ENCODE measurements at regions not wholly inside any gene's neighbourhood (a gene's known extent, or its start where the extent isn't known, plus 50 kb on each side); places are given as distances from the start of the nearest gene placed in this dataset.
"Not testable (repeated sequence)": the region's sequence is repeated elsewhere in the genome, so short reads cannot be mapped to it uniquely, and the experiment has no call there.

DNA sequence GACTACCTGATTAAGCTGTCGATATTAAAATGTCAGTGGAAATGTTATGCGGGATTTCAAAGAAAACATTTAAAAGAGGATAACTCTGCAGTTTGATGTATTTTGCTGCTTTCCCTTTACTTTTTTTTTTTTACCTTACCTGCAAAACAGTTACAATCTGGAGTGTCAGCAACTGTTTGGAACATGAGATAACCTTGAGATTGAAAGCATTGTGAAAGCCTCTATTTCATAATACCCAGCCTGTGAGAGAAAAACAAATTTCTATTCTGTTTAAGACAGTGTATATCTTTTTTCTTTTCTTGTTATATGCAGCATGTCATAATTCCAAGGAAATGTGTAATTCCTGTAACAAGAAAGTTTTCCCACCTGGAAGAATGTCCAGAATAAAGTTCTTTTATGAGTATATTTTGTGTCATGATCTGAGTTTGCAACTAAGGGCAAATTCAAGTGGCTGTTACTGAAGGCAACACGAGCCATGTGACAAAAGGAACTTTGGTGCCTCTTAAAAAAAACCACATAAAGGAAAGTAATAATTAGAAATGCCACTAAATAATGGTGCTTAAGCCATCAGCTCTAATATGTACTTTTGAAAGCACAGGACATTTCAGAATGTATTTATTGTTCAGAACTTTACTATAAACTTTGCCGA lies 297.0 kb upstream of the DSEL start:
- DNase-seq = no peak

- DNase-seq = no peak
Measured at GRCh38 chr18:67805261-67805660, 288.7 kb upstream of the DSEL start.

GRCh38 chr18:67794521-67794920 lies 278.0 kb upstream of the DSEL start:
- no peak for DNase-seq

- DNase-seq = no peak
Measured at GRCh38 chr18:67790527-67790926, 274.0 kb upstream of the DSEL start.

DNA sequence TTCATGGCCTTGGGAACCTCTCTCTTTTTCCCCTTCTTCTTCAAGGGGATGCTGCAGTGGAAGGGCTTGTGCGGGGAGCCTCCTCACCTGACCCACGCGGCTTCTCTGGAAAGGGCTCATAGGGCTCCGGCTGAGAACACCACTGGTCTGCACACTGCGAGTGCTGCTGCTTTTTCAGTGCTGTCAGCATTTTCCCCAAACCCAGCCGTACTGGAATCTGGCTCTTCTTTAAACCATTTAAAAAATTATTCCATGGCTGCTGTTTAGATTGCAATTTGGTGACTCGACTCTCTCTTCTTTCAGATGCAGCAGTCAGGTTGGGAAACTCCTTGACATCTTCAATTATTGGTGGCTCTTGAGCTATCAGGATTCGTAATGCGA lies 272.6 kb upstream of the DSEL start:
- DNase-seq = no peak

DNA sequence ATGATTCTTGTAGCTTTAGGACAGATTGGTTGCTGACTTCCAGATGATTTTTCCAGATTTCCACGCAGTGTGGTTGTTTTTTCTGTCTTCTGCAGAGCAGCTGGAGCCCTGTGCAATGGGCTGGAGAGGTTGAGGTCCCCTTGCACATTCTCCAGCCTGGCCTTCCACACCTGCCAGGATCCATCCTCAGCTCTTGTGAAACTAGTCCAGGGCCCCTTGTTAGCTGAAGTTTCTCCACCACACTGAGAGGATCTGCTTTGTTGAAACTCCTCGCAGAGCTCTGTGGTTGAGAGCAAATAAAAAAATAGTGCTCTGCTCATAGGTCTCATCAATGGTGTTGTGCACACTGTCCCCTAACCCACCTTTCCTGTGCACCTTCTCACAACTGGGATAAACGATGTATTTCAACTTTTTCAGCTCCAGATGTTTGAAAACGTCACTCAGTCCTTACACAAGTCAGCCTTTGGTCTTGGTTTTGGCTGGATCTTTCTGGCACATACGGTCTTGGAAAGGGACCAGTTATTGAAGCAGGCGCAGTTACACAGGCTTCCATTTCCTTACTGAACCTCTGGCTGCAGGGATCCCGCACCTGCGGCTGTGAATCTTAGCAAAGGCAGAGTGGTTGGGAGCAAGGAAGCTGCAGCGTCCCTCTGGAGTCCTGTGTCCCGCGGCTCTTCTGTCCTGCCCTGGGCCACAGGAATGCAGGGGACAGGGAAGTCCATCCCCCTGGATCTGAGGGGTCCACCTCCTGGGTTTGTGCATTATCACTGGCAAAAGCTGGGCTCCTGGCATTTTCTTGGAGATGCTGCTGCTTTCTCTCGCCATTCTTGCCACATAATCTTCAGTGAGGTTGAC lies 272.0 kb upstream of the DSEL start:
- DNase-seq = no peak

DNA sequence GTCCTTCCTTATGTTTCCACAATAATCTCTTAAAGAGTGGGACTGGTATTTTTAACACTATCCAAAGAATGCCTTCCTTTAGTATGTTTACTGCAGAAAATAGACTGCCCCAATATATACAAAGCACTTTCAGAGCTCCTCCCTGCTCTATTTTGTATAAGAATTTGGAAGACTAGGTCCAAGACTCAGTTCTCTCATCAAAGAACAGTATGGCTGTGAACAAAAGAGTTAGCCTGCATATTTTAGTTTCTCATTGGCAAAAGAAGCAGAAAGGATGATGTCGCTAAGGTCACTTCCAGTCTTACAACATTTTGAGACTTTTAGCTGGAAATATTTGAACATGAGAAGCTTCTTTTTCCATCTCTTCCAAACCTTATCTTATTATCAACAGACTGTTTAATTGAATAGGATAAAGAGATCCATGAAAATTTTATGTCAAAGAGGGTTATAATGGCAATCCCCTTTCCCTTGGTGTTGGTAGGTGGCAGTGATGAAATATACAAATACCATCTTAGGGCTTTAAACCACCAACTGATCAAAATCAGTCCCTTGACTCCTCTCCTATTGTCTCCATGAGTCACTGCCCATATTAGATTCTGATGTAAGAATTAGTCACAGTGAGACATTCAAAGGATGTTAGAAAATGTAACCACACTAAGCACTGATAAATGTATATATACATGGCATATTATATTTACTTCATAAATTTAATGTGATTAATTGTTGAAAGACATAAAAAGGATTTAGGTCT lies 266.9 kb upstream of the DSEL start:
- no peak for DNase-seq

DNA sequence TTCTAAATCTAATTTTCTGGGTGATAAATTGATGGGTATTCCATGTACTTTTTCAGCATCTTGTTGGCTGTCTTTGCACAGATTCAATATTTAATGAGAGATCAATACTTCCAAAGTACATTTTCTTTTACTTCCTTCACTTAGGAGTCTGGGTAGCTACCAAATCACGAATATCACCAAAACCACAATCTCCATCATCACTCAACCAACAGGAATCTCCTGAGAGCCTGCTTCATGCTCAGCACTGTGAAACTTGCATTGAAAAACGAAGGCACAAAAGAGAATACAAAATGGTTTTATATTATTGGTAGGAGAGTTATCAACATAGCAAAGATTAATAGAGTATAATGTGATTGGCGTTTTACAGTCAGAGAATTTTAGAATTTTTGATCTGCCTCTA lies 261.5 kb upstream of the DSEL start:
- no peak for DNase-seq

DNA sequence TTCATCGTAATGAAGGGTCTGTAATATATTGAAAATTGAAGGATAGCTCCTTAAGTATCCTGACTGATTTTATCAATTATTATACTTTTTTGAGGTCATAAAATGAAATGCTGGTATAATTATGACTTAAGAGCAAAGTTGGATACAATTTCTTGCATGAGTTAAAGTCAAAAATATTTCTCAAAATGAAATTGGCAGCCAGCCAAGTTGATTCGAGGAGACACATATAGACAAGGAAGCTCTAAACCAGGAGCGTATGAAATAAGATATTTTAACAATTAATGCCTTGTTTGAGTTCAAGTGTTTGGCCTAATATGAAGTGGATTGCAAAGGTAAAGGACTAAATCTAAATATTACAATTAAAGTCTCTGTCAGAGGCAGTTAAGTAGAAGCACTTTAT lies 260.4 kb upstream of the DSEL start:
- peak; percentile 1 for DNase-seq

- no peak for DNase-seq
Measured at GRCh38 chr18:67771271-67771670, 254.8 kb upstream of the DSEL start.

GRCh38 chr18:67770520-67770919 lies 254.0 kb upstream of the DSEL start:
- DNase-seq = no peak

DNA sequence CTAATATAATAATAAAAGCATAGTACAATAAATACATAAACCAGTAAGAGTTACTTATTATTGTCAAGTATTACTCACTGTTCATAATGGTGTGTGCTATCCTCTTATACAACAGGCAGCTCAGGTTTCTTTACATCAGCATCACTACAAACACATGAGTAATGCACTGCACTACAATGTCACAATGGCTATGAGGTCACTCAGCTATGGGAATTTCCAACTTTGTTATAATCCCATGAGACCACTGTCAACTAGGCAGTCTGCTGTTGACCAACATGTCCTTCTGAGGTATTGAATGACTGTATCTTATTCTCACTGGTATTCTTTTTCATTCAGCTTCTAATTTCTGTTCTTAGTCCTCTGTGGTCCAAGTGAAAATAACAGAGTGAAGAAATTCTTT lies 250.4 kb upstream of the DSEL start:
- DNase-seq = no peak

DNA sequence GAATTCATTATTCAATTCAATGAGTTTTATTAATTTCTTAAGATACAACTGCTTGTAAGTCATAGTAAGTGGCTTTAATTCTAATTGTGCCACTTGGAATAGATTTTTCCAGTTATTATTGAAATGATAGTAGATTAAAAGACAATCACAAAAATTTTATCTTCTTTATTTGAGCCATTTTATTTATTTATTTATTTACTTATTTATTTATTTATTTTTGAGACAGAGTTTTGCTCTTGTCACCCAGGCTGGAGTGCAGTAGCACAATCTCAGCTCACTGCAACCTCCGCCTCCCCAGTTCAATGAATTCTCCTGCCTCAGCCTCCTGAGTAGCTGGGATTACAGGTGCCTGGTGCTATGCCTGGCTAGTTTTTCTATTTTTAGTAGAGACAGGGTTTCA lies 235.7 kb upstream of the DSEL start:
- DNase-seq = not testable (repeated sequence)

- DNase-seq = no peak
Measured at GRCh38 chr18:67742954-67743353, 226.4 kb upstream of the DSEL start.

GRCh38 chr18:67742525-67742924 lies 226.0 kb upstream of the DSEL start:
- DNase-seq = no peak

- no peak for DNase-seq
Measured at GRCh38 chr18:67735506-67735905, 219.0 kb upstream of the DSEL start.

DNA sequence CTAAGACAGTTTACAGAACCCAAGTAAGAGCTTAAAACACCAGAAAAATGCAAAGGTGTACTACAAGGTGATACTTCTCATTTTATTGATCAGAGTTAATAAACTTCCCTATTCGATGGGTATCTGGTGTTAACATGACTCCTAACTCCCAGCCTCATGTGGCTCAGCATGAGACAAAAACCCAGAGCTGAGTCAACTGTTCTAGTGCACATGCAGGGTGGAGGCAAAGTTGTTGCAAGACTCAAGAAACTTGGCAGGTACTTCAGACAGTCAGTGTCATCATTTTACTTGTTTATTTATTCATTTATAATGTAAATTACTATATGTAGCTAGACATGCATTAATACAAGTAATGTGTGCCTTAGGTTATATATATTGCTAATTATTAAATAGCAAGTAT lies 216.6 kb upstream of the DSEL start:
- no peak for DNase-seq

- DNase-seq = no peak
Measured at GRCh38 chr18:67731851-67732250, 215.3 kb upstream of the DSEL start.

DNA sequence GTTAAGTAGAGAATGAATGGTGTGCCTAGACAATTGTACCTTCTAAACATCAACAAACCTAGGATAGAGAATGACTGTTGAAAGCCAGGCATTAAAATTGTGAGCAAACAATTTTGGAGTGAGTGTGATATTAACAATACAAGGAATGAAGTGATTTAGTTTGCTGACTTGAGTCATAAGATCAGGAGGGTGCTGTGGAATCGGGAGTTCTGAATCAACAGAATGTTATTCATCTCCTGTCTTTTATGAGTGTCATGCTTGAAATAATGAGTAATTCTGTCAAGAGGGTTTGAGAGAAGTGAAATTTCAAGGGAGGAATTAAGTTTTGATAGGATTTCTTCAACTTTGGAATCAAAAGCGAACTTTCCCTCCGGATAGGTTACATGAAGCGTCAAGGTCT lies 214.4 kb upstream of the DSEL start:
- no peak for DNase-seq

GRCh38 chr18:67728364-67728763 lies 211.8 kb upstream of the DSEL start:
- no peak for DNase-seq

DNA sequence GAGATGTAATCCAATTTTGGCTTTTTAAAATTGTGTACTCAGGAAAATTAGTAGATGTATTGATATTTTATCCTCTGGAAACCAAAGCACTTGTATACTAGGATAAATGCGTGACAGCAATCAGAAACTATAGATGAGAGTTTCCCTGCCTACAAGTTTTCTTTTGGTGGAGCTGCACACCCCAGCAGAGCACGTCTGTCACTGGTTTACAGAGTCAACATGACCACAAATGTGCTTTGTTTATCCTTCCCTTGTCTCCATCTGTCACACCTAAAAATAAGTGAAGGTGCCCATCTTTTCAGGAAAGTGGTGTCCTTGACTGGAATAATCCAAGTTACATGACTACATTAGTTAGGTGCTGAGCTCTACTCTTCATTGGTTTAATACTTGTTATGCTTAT lies 210.4 kb upstream of the DSEL start:
- DNase-seq = no peak

GRCh38 chr18:67717800-67718199 lies 201.3 kb upstream of the DSEL start:
- DNase-seq = no peak

- no peak for DNase-seq
Measured at GRCh38 chr18:67715567-67715966, 199.0 kb upstream of the DSEL start.

- DNase-seq = no peak
Measured at GRCh38 chr18:67710639-67711038, 194.1 kb upstream of the DSEL start.

All from hematopoietic multipotent progenitor cell treated with erythropoietin and hydrocortisone succinate and interleukin-3 and kit ligand, for 8 days (in vitro differentiated cells).